ENCODE measurements at regions not wholly inside any gene's neighbourhood (a gene's known extent, or its start where the extent isn't known, plus 50 kb on each side); places are given as distances from the start of the nearest gene placed in this dataset.

DNA sequence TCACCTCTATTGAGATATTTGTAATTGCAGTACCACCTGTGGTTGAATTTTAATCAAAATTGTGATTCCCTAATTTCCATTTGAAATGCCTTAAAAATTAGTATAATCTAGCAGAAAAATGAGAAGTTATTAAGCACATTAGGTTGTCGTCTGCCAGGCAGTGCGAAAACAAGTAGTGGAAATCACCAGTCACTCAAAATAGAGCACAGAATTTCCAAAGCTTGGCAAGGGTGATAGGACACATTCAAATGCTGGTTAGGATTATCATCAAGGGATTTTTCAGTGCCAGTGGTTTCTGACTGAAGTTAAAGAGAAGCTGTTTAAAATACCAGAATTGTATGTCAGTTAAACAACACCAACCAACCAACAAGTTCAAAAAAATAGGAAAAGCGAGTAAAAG, 97.8 kb downstream of the PLK2 start:
- intact Hi-C loops (cut with DNase I), result loop anchor here in 4 of 10 donors (10.0 kb wide), 3 partner anchors 93 to 697 kb away; no protein-coding TSS in a partner anchor
- Histone ChIP-seq H3K4me3 (no peak overlapping the region), H3K27me3 (no peaks in the 10 kb centered on the region), H3K27ac (no peak overlapping the region), H3K36me3 (no peaks in the 10 kb centered on the region), H3K4me1 (peaks cover 0 to 17% (median 0%) of the 10 kb centered on the region in 12 donors), H3K9me3 (no peaks in the 10 kb centered on the region)
- ATAC-seq (peak in 3 of 4 donors; percentile 35 to 62 (median 54)), DNase-seq (no peak)
- 62 to 73% (median 64%) methylated on average over 3 of the region's 3 CpGs for WGBS, 4 donors
- no peak for TF ChIP-seq CTCF (IDR thresholded peaks at IDR 0.05)
- TF ChIP-seq POLR2A (IDR thresholded peaks at IDR 0.05), result no peak

GRCh38 chr5:58360794-58361193, 99.1 kb downstream of the PLK2 start:
- no peak for ATAC-seq
- WGBS, 4 donors, result 69 to 79% (median 74%) methylated on average over 2 of the region's 2 CpGs
- Histone ChIP-seq H3K4me3 (no peak overlapping the region), H3K27me3 (no peaks in the 10 kb centered on the region), H3K4me1 (peaks cover 0 to 7% (median 0%) of the 10 kb centered on the region in 12 donors), H3K9me3 (no peaks in the 10 kb centered on the region), H3K36me3 (no peaks in the 10 kb centered on the region), H3K27ac (no peak overlapping the region)
- intact Hi-C loops (cut with DNase I), result loop anchor here in 4 of 10 donors (10.0 kb wide), 3 partner anchors 94 to 696 kb away; no protein-coding TSS in a partner anchor
- no peak for DNase-seq
- TF ChIP-seq POLR2A (IDR thresholded peaks at IDR 0.05), result no peak
- TF ChIP-seq CTCF (IDR thresholded peaks at IDR 0.05), result no peak

GRCh38 chr5:58359981-58360380, 99.9 kb downstream of the PLK2 start:
- Histone ChIP-seq H3K27me3 (no peaks in the 10 kb centered on the region), H3K4me1 (peaks cover 0 to 7% (median 0%) of the 10 kb centered on the region in 12 donors), H3K4me3 (no peak overlapping the region), H3K36me3 (no peaks in the 10 kb centered on the region), H3K9me3 (no peaks in the 10 kb centered on the region), H3K27ac (no peak overlapping the region)
- intact Hi-C loops (cut with DNase I), result loop anchor here in 4 of 10 donors (10.0 kb wide), 3 partner anchors 95 to 695 kb away; no protein-coding TSS in a partner anchor
- ATAC-seq, result peak in 1 of 4 donors; percentile 22
- 55 to 59% (median 56%) methylated on average over 3 of the region's 3 CpGs for WGBS, 4 donors
- TF ChIP-seq CTCF (IDR thresholded peaks at IDR 0.05) (no peak), POLR2A (IDR thresholded peaks at IDR 0.05) (no peak)
- no peak for DNase-seq

- no peak overlapping the region for H3K4me3 ChIP-seq
- H3K36me3 ChIP-seq, result no peaks in the 10 kb centered on the region
- no peak overlapping the region for H3K27ac ChIP-seq
- no peak for ATAC-seq
- H3K9me3 ChIP-seq, result no peaks in the 10 kb centered on the region
- intact Hi-C loops (cut with DNase I), result no loop called here
- 79 to 87% (median 80%) methylated on average over 11 of the region's 11 CpGs for WGBS, 4 donors
- TF ChIP-seq CTCF (IDR thresholded peaks at IDR 0.05), result no peak
- TF ChIP-seq POLR2A (IDR thresholded peaks at IDR 0.05), result no peak
- H3K4me1 ChIP-seq, result peaks cover 0 to 7% (median 0%) of the 10 kb centered on the region in 12 donors
- no peaks in the 10 kb centered on the region for H3K27me3 ChIP-seq
- no peak for DNase-seq
These were observed 101.2 kb downstream of the PLK2 start for GRCh38 chr5:58358501-58359178.
